Eye (tissue), 1 donor: ENCODE measurements at regions not wholly inside any gene's neighbourhood (a gene's known extent, or its start where the extent isn't known, plus 50 kb on each side); places are given as distances from the start of the nearest gene placed in this dataset.
"Not testable (repeated sequence)": the region's sequence is repeated elsewhere in the genome, so short reads cannot be mapped to it uniquely, and the experiment has no call there.

Experiments used
- DNase-seq: peaks from one replicate; pipeline ENCODE4 v3.0.0-alpha.2; 2015

- no peak for DNase-seq
These were observed 491.8 kb downstream of the ZPLD1 start for GRCh38 chr3:102926618-102927017.

- no peak for DNase-seq
These were observed 498.6 kb downstream of the ZPLD1 start for GRCh38 chr3:102933377-102933776.

- DNase-seq = peak; percentile 4
These were observed 501.8 kb downstream of the ZPLD1 start for GRCh38 chr3:102936511-102937045.

GRCh38 chr3:102941786-102942185 is 507.0 kb downstream of the ZPLD1 start:
- no peak for DNase-seq

GRCh38 chr3:102946445-102946844 is 511.6 kb downstream of the ZPLD1 start:
- not testable (repeated sequence) for DNase-seq

- no peak for DNase-seq
These were observed 537.5 kb downstream of the ZPLD1 start for GRCh38 chr3:102972350-102972749.

- no peak for DNase-seq
These were observed 539.5 kb downstream of the ZPLD1 start for GRCh38 chr3:102974333-102974732.

GRCh38 chr3:102979191-102979590 is 544.4 kb downstream of the ZPLD1 start:
- no peak for DNase-seq

GRCh38 chr3:102979682-102980354 is 545.0 kb downstream of the ZPLD1 start:
- peak; percentile 68 for DNase-seq

- DNase-seq = no peak
These were observed 545.5 kb downstream of the ZPLD1 start for GRCh38 chr3:102980355-102980696.

GRCh38 chr3:103002425-103003176 is 567.8 kb downstream of the ZPLD1 start:
- DNase-seq = peak; percentile 17

- DNase-seq = peak; percentile 8
These were observed 571.8 kb downstream of the ZPLD1 start for GRCh38 chr3:103006526-103007183.

GRCh38 chr3:103009609-103010008 is 574.8 kb downstream of the ZPLD1 start:
- no peak for DNase-seq

- no peak for DNase-seq
These were observed 591.1 kb downstream of the ZPLD1 start for GRCh38 chr3:103025880-103026279.

- no peak for DNase-seq
These were observed 599.0 kb downstream of the ZPLD1 start for GRCh38 chr3:103033841-103034240.

- DNase-seq = no peak
These were observed 612.8 kb downstream of the ZPLD1 start for GRCh38 chr3:103047640-103048039.

GRCh38 chr3:103048068-103048722 is 613.4 kb downstream of the ZPLD1 start:
- DNase-seq = no peak

- no peak for DNase-seq
These were observed 617.5 kb downstream of the ZPLD1 start for GRCh38 chr3:103052236-103052830.

GRCh38 chr3:103055021-103055520 is 620.3 kb downstream of the ZPLD1 start:
- DNase-seq = no peak

- no peak for DNase-seq
These were observed 621.7 kb downstream of the ZPLD1 start for GRCh38 chr3:103056542-103056941.

- DNase-seq = no peak
These were observed 622.2 kb downstream of the ZPLD1 start for GRCh38 chr3:103057003-103057402.

GRCh38 chr3:103057487-103057886 is 622.7 kb downstream of the ZPLD1 start:
- no peak for DNase-seq

GRCh38 chr3:103059432-103059831 is 624.6 kb downstream of the ZPLD1 start:
- DNase-seq = no peak
